Epithelial cell of prostate (primary cell): ENCODE measurements at regions not wholly inside any gene's neighbourhood (a gene's known extent, or its start where the extent isn't known, plus 50 kb on each side); places are given as distances from the start of the nearest gene placed in this dataset.

Source experiments
- DNase-seq: peaks from one replicate; pipeline ENCODE4 v3.0.0-alpha.2; 2011; ENCODE audit warnings: low read depth, low spot score
- H3K27ac ChIP-seq: fragments of 450-650 bp; 2 replicates; pipeline ENCODE4 v1.5.1; 2017; ENCODE audit warnings: mild to moderate bottlenecking

- DNase-seq, result no peak
- H3K27ac ChIP-seq, result no peak overlapping the region
Observed at GRCh38 chr10:130812381-130813148, 499.0 kb downstream of the TCERG1L start.

- no peak for DNase-seq
- H3K27ac ChIP-seq, result no peak overlapping the region
Observed at GRCh38 chr10:130814610-130815009, 496.9 kb downstream of the TCERG1L start.

DNA sequence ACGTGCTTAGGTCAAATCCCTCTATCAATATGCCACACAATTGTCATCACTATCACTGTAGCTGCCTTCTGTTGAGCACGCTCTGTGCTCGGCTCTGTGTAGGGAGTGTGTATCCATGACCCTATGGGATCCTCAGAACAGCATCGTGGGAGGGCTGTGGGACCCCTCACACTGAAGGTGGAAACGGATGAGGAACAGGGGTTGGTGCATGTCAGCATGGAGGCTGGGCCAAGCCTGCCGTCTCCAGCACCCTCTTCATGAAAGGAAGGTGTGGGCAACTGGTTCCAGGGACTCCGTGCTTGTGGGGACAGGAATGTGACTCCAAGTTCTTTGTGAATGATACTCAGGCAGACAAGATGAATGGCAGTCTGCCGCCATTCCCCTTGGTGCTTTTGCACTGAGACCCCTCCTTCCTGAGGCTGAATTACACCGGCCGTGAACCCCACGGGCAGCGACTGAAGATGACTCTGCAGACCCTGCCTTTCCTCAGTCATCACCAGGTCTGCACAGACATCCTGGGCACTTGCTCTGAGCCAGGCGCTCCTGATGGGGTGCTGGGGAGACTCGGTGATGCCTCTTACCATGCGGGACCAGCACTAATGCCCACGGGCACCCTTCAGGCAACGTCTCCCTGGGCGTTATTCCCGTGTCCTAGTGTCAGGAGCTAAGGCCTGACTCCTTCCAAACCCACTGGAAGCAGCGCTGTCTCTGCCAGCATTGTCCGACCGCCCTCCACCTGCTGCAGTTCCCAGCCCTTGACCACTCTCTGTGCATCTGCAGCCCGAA lies 495.2 kb downstream of the TCERG1L start:
- no peak overlapping the region for H3K27ac ChIP-seq
- DNase-seq, result no peak

GRCh38 chr10:130817046-130817624 lies 494.4 kb downstream of the TCERG1L start:
- DNase-seq, result no peak
- no peak overlapping the region for H3K27ac ChIP-seq

- no peak overlapping the region for H3K27ac ChIP-seq
- no peak for DNase-seq
Observed at GRCh38 chr10:130817674-130818073, 493.8 kb downstream of the TCERG1L start.

DNA sequence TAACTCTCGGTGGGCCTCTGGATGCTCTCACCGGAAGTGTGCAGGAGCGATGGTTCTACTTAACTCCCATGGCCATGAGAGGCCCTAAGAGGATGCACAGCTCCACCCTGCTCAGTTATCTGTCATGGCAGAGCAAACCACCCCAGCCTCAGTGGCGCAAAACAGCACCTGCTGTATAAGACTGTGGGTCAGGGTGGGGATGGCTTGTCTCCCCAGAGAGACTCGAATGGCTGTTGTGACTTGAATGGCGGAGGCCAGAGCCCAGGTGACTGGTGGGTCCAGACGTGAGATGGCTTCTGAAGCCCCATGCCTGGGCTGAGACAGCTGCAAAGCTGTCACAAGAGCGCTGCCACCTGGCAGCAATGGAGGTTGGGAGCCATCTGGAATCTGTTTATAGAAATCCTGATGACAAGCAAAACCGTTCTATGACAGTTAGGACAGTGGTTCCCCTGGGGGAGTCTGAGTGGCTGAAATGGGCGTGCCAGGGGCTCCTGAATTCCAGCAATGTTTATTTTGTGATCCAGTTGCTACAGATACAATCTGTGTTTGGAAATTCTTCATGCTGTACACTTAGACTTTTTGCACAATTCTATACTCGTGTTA lies 490.5 kb downstream of the TCERG1L start:
- no peak for DNase-seq

GRCh38 chr10:130824230-130825014 lies 487.1 kb downstream of the TCERG1L start:
- no peak for DNase-seq
- H3K27ac ChIP-seq, result no peak overlapping the region

More for the DNA sequence above, 490.5 kb downstream of the TCERG1L start:
- H3K27ac ChIP-seq, result no peak overlapping the region

GRCh38 chr10:130833596-130833995 lies 477.9 kb downstream of the TCERG1L start:
- no peak overlapping the region for H3K27ac ChIP-seq
- no peak for DNase-seq

- H3K27ac ChIP-seq, result no peak overlapping the region
- DNase-seq, result no peak
Observed at GRCh38 chr10:130834170-130834569, 477.4 kb downstream of the TCERG1L start.

DNA sequence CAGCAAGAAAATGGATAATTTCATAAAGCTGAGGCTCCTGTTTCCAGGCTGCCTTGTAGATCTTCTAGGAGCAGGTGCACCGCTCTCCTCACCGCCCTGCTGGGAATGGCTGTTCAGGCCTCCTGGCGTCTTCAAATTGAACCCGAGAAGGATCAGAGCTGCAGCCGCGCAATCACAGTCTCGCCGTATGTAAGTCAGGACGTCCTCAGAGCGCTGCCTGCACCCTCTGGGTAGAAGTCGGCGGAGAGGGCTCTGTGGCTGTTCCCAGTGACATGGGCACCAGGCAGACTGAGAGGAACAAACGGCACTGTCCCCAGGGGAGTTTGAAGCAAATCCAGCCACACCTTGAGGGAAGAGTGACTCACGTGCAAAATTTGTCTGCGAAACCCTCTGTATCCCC lies 476.9 kb downstream of the TCERG1L start:
- no peak for DNase-seq
- H3K27ac ChIP-seq, result no peak overlapping the region

GRCh38 chr10:130835068-130835467 lies 476.5 kb downstream of the TCERG1L start:
- DNase-seq, result no peak
- H3K27ac ChIP-seq, result no peak overlapping the region

- no peak overlapping the region for H3K27ac ChIP-seq
- DNase-seq, result no peak
Observed at GRCh38 chr10:130836344-130836743, 475.2 kb downstream of the TCERG1L start.

DNA sequence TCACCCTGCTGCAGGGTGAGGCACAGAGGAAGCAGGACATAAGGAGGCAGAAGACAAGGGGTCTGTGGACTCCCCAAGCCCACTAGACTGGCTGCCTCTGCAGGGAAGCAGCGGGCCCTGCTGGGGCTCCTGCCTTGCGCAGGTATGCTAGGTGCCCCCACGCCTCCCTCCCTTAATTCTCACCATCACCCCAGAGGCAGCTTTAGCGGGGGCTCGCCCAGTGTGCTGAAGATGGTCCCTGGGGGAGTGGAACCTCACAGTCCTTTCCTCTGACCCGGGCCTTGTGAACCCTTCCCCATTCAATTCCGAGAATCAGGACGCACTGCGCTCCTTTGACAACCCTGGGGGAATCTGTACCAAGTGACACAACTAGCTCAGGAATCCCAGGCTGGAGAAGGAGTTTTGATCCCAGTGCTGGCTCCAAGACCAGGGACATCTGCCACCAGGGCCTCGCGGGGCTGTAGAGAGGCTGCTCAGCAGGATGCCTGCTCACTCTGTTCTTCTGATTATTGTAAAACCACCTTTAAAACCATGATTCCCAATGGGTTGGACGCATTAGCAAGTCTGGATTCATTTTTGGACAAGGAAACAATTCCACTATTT lies 468.4 kb downstream of the TCERG1L start:
- H3K27ac ChIP-seq, result no peak overlapping the region
- DNase-seq, result no peak

DNA sequence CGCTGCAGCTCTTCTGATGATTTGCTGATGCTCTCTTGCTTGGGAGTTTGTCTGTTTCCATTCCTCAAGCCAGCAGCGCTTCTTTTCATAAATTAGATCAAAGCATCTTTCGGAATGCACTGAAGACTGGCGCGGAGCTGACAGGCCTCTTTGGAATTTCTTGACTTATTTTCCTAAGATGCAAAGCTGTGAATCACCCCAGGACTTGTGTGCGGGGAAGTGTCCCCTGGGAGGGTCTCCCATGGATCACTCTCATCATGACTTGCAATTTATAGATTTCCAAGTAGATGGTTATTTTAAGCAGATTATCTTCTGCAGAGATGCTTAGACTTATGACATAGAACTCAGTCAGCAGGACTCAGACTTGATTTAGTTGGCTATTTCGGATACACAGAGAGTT lies 467.2 kb downstream of the TCERG1L start:
- H3K27ac ChIP-seq, result no peak overlapping the region
- DNase-seq, result no peak

GRCh38 chr10:130847170-130847569 lies 464.4 kb downstream of the TCERG1L start:
- DNase-seq, result no peak
- no peak overlapping the region for H3K27ac ChIP-seq

DNA sequence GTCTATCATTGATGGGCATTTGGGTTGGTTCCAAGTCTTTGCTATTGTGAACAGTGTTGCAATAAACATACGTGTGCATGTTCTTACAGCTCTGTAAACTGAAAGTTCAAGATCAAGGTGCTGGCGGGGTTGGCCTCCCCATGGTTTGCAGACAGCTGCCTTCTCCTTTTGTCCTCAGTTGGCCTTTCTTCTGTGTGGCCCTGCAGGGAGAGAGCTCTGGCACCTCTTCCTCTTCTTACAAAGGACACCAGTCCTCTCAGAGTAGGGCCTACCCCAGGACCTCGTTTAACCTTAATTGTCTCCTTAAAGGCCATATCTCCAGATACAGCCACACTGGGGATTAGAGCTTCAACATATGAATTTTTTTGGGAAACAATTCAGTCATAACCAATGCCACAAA lies 462.7 kb downstream of the TCERG1L start:
- DNase-seq, result no peak
- H3K27ac ChIP-seq, result no peak overlapping the region

DNA sequence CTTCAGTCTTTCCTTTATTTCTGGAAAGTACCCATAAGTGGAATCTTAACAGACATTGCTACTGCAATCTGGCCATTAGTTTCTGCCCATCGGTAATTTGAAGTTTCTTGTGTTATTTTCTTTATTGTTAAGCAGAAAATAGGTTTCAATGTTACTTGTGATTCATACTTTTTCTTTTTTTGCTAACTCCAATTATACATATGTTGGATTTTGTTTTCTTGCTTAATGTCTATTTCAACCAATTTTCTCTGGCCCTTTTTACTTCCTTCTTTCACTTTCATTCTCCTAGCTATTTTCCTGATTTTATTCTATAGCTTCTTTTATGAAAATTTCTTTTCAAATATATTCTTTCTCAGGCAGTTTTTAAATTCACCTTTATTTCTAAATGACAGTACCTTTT lies 457.4 kb downstream of the TCERG1L start:
- H3K27ac ChIP-seq, result no peak overlapping the region
- DNase-seq, result no peak

GRCh38 chr10:130857631-130858295 lies 453.8 kb downstream of the TCERG1L start:
- no peak overlapping the region for H3K27ac ChIP-seq
- no peak for DNase-seq

GRCh38 chr10:130858626-130859025 lies 452.9 kb downstream of the TCERG1L start:
- no peak overlapping the region for H3K27ac ChIP-seq
- no peak for DNase-seq
